Globus pallidus (tissue), 1 donor: ENCODE measurements at regions not wholly inside any gene's neighbourhood (a gene's known extent, or its start where the extent isn't known, plus 50 kb on each side); places are given as distances from the start of the nearest gene placed in this dataset.
A peak's percentile ranks its signal among the peaks of the same experiment; 100 is the strongest.
"Not testable (repeated sequence)": the region's sequence is repeated elsewhere in the genome, so short reads cannot be mapped to it uniquely, and the experiment has no call there.

ENCODE experiments used
- DNase-seq: peaks from one replicate; pipeline ENCODE4 v3.0.0-alpha.2; 2015; ENCODE audit warnings: low spot score

GRCh38 chr22:48309836-48310235, 1517.8 kb downstream of the BRD1 start:
- DNase-seq = no peak

- DNase-seq = no peak
Observed at GRCh38 chr22:48309115-48309705, 1518.5 kb downstream of the BRD1 start.

GRCh38 chr22:48307931-48308330, 1519.7 kb downstream of the BRD1 start:
- no peak for DNase-seq

GRCh38 chr22:48306785-48307510, 1520.7 kb downstream of the BRD1 start:
- DNase-seq = no peak

- DNase-seq = no peak
Observed at GRCh38 chr22:48306284-48306683, 1521.4 kb downstream of the BRD1 start.

- no peak for DNase-seq
Observed at GRCh38 chr22:48305726-48306235, 1521.9 kb downstream of the BRD1 start.

- DNase-seq = no peak
Observed at GRCh38 chr22:48303369-48303725, 1524.3 kb downstream of the BRD1 start.

GRCh38 chr22:48302657-48303368, 1524.9 kb downstream of the BRD1 start:
- DNase-seq = no peak

- DNase-seq = no peak
Observed at GRCh38 chr22:48301908-48302307, 1525.8 kb downstream of the BRD1 start.

- DNase-seq = no peak
Observed at GRCh38 chr22:48301421-48301820, 1526.3 kb downstream of the BRD1 start.

GRCh38 chr22:48300877-48301276, 1526.8 kb downstream of the BRD1 start:
- DNase-seq = no peak

GRCh38 chr22:48299801-48300200, 1527.9 kb downstream of the BRD1 start:
- no peak for DNase-seq

GRCh38 chr22:48299124-48299523, 1528.5 kb downstream of the BRD1 start:
- no peak for DNase-seq

GRCh38 chr22:48297296-48297695, 1530.4 kb downstream of the BRD1 start:
- DNase-seq = no peak

GRCh38 chr22:48289954-48290353, 1527.5 kb downstream of the TBC1D22A start:
- not testable (repeated sequence) for DNase-seq

- DNase-seq = no peak
Observed at GRCh38 chr22:48288376-48288940, 1526.0 kb downstream of the TBC1D22A start.

- DNase-seq = no peak
Observed at GRCh38 chr22:48287031-48287430, 1524.6 kb downstream of the TBC1D22A start.

GRCh38 chr22:48284671-48285070, 1522.2 kb downstream of the TBC1D22A start:
- DNase-seq = no peak

- DNase-seq = no peak
Observed at GRCh38 chr22:48282804-48283203, 1520.4 kb downstream of the TBC1D22A start.

- DNase-seq = peak; percentile 6
Observed at GRCh38 chr22:48279461-48279756, 1517.0 kb downstream of the TBC1D22A start.

GRCh38 chr22:48278620-48279460, 1516.4 kb downstream of the TBC1D22A start:
- peak; percentile 14 for DNase-seq
